Endothelial cell of umbilical vein (primary cell): ENCODE measurements at regions not wholly inside any gene's neighbourhood (a gene's known extent, or its start where the extent isn't known, plus 50 kb on each side); places are given as distances from the start of the nearest gene placed in this dataset.

Experiments
- BruUV-seq: library from RNA; stranded (reverse); fragments of 400-500 nt; replicated peaks from 2 replicates; lab custom pipeline; 2021; lab: Mats Ljungman, UMichigan
- CTCF ChIA-PET: fragments of 300-600, 350-600 bp; sonication (Branson Sonifier 250); formaldehyde crosslinking; loops from one replicate; lab custom pipeline; 2021; ENCODE audit warnings: antibody characterized with exemption, inconsistent platforms; lab: Charles Lee
- POLR2A ChIA-PET: fragments of 300-600, 350-600 bp; sonication (Branson Sonifier 250); formaldehyde crosslinking; loops from one replicate; lab custom pipeline; 2021; ENCODE audit warnings: antibody characterized with exemption, inconsistent platforms; lab: Charles Lee
- DNase-seq: peaks from one replicate; pipeline ENCODE4 v3.0.0-alpha.2; 2011; ENCODE audit warnings: low read depth, low spot score
- FAIRE-seq: peaks from 2 replicates; lab custom pipeline; 2011; peaks lifted over from hg19 to GRCh38; lab: Jason Lieb, UNC
- H2AFZ ChIP-seq: 2 replicates; pipeline ENCODE4 v1.6.0; 2012; ENCODE audit warnings: low read depth, low read length, control low read depth, inconsistent platforms
- H3K27ac ChIP-seq: 2 replicates; pipeline ENCODE4 v1.5.1; 2011; ENCODE audit warnings: low read depth, mild to moderate bottlenecking, control low read depth, low read length, moderate library complexity; ENCODE audit not compliant: insufficient read depth
- H3K27me3 ChIP-seq, 2 experiments: 2 replicates each; pipeline versions ENCODE4 v1.6.0 to v1.6.1; 2011; ENCODE audit warnings: low read length in 2 of 2, mixed read lengths in 1 of 2; ENCODE audit not compliant: control insufficient read depth in 2 of 2, insufficient read depth in 2 of 2
- H3K36me3 ChIP-seq, 2 experiments: 2 replicates in 1 of 2; 3 replicates in 1 of 2; pipeline ENCODE4 v1.5.1; 2011; ENCODE audit warnings: low read length in 2 of 2, mild to moderate bottlenecking in 1 of 2, moderate library complexity in 1 of 2; ENCODE audit not compliant: control insufficient read depth in 2 of 2, insufficient read depth in 2 of 2; ENCODE audit errors: extremely low read depth in 1 of 2
- H3K4me1 ChIP-seq: 3 replicates; pipeline ENCODE4 v1.5.1; 2011; ENCODE audit warnings: mild to moderate bottlenecking, low read length; ENCODE audit not compliant: control insufficient read depth, insufficient read depth; ENCODE audit errors: extremely low read depth
- H3K4me2 ChIP-seq: 2 replicates; pipeline ENCODE4 v1.6.1; 2011; ENCODE audit warnings: low read length, control low read depth, mixed read lengths; ENCODE audit not compliant: insufficient read depth
- H3K4me3 ChIP-seq, 3 experiments: fragments of 200-600 bp in 1 of 3; sonication (generic), shearing (Covaris generic) in 1 of 3; replicated peaks in 1 of 3; 2 replicates each; pipeline ENCODE4 v1.5.1; 2011 to 2016; ENCODE audit warnings: control low read depth in 3 of 3, low read length in 3 of 3, mild to moderate bottlenecking in 2 of 3, inconsistent platforms in 1 of 3, low read depth in 1 of 3, moderate library complexity in 1 of 3; ENCODE audit not compliant: insufficient read depth in 1 of 3
- H3K79me2 ChIP-seq: 2 replicates; pipeline ENCODE4 v1.6.0; 2012; ENCODE audit warnings: low read length, inconsistent platforms; ENCODE audit not compliant: control insufficient read depth, insufficient read depth
- H3K9ac ChIP-seq: replicated peaks from 2 replicates; pipeline ENCODE3; 2011; ENCODE audit warnings: low read length, control low read depth; ENCODE audit not compliant: insufficient read depth; ENCODE audit errors: extremely low read depth
- H3K9me1 ChIP-seq: replicated peaks from 3 replicates; pipeline ENCODE4 v1.6.0; 2011; ENCODE audit warnings: mild to moderate bottlenecking, low read length; ENCODE audit not compliant: control insufficient read depth, insufficient read depth; ENCODE audit errors: extremely low read depth
- H3K9me3 ChIP-seq: replicated peaks from 2 replicates; pipeline ENCODE4 v1.5.1; 2012; ENCODE audit warnings: low read length, inconsistent platforms; ENCODE audit not compliant: control insufficient read depth, insufficient read depth
- H4K20me1 ChIP-seq: replicated peaks from 2 replicates; pipeline ENCODE3; 2011; ENCODE audit warnings: mild to moderate bottlenecking, low read length; ENCODE audit not compliant: control insufficient read depth, insufficient read depth; ENCODE audit errors: extremely low read depth
- CTCF ChIP-seq, 2 donors: IDR thresholded peaks; 1 replicate in 1 of 2; 2 replicates in 1 of 2; pipeline ENCODE4 v1.5.1; 2011; ENCODE audit warnings: low read length in 2 of 2, mild to moderate bottlenecking in 2 of 2, moderate library complexity in 2 of 2, control low read depth in 1 of 2, inconsistent platforms in 1 of 2, low read depth in 1 of 2; ENCODE audit not compliant: insufficient read depth in 1 of 2; ENCODE audit errors: extremely low read depth in 1 of 2
- EZH2 ChIP-seq: IDR thresholded peaks from 2 replicates; pipeline ENCODE4 v1.6.1; 2012; ENCODE audit warnings: borderline replicate concordance, low read depth, mild to moderate bottlenecking, moderate library complexity, low read length, inconsistent platforms; ENCODE audit not compliant: severe bottlenecking
- FOS ChIP-seq: IDR thresholded peaks from 2 replicates; pipeline ENCODE4 v1.6.1; 2011; ENCODE audit warnings: mild to moderate bottlenecking, low read length, moderate library complexity, borderline replicate concordance; ENCODE audit not compliant: insufficient read depth
- GATA2 ChIP-seq: IDR thresholded peaks from 2 replicates; pipeline ENCODE4 v1.7.0; 2011; ENCODE audit warnings: low read depth, mild to moderate bottlenecking, moderate library complexity, mixed read lengths, low read length; ENCODE audit not compliant: insufficient read length, insufficient read depth
- JUN ChIP-seq: IDR thresholded peaks from 2 replicates; pipeline ENCODE4 v1.6.1; 2011; ENCODE audit warnings: borderline replicate concordance, low read depth; ENCODE audit not compliant: insufficient read length, insufficient read depth
- MYC ChIP-seq: IDR thresholded peaks from one replicate; pipeline ENCODE4 v1.6.1; 2011; ENCODE audit warnings: mild to moderate bottlenecking, low read depth, low read length
- POLR2A ChIP-seq: IDR thresholded peaks from 2 replicates; pipeline ENCODE4 v1.6.1; 2012; ENCODE audit warnings: low read depth, mild to moderate bottlenecking, control low read depth, low read length
- POLR2AphosphoS5 ChIP-seq: IDR thresholded peaks from 2 replicates; pipeline ENCODE4 v1.6.1; 2012; ENCODE audit warnings: low read depth, mild to moderate bottlenecking, control low read depth, low read length, moderate library complexity; ENCODE audit not compliant: insufficient read depth
- dilution Hi-C: fragments of 300-500 bp; cut with MboI; formaldehyde crosslinking; loops from one replicate; pipeline ENCODE4 v1.15.0; 2019; ENCODE audit warnings: low sequenced_read_pairs; ENCODE audit not compliant: extremely low pct_ligation_motif_present
- intact Hi-C: fragments of 100-400 bp; cut with micrococcal nuclease; formaldehyde crosslinking; loops from one replicate; pipeline ENCODE4 v1.10.0; 2022
- TF ChIP-seq, protein P1 (sequence below): IDR thresholded peaks from 2 replicates; pipeline ENCODE4 v1.6.1; 2011; ENCODE audit not compliant: insufficient read depth, insufficient read length

GRCh38 chr21:21675601-21676000 is 677.4 kb downstream of the NCAM2 start:
- no peak for DNase-seq
- Histone ChIP-seq H3K4me1 (no peaks in the 10 kb centered on the region), H3K36me3 (no peaks in the 10 kb centered on the region), H2AFZ (no peak overlapping the region), H3K9me3 (no peaks in the 10 kb centered on the region), H3K4me3 (no peak overlapping the region), H3K4me2 (no peak overlapping the region), H3K27ac (no peak overlapping the region), H4K20me1 (no peaks in the 10 kb centered on the region), H3K27me3 (no peaks in the 10 kb centered on the region), H3K9me1 (no peaks in the 10 kb centered on the region), H3K9ac (no peak overlapping the region), H3K79me2 (no peaks in the 10 kb centered on the region)
- no peak for TF ChIP-seq GATA2
- no TSS peak for BruUV-seq
- ChIA-PET CTCF (no interaction called here), POLR2A (no interaction called here)
- intact Hi-C loops = no loop called here
- dilution Hi-C loops = no loop called here
- no peak for FAIRE-seq

DNA sequence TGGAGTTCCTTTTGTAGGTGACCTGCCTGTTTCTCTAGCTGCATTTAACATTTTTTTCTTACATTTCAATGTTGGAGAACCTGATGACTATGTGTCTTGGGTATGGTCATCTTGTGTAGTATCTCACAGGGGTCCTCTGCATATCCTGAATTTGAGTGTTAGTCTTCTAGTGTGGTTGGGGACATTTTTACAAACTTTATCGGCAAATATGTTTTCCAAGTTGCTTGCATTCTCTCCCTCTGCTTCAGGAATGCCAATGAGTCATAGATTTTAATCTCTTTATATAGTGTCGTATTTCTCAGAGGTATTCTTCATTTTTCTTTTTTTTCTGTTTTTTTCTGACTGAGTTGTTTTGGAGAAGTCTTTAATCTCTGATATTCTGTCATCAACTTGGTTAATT is 684.0 kb downstream of the NCAM2 start:
- Histone ChIP-seq H3K9ac (no peak overlapping the region), H3K4me1 (no peaks in the 10 kb centered on the region), H3K4me2 (no peak overlapping the region), H4K20me1 (no peaks in the 10 kb centered on the region), H3K27ac (no peak overlapping the region), H3K4me3 (no peak overlapping the region), H3K9me1 (no peaks in the 10 kb centered on the region), H3K36me3 (no peaks in the 10 kb centered on the region), H3K79me2 (no peaks in the 10 kb centered on the region), H3K9me3 (no peaks in the 10 kb centered on the region), H3K27me3 (no peaks in the 10 kb centered on the region), H2AFZ (no peak overlapping the region)
- TF ChIP-seq CTCF (IDR thresholded peaks at IDR 0.05; ENCODE audit: extremely low read depth in 1 of 2, insufficient read depth in 1 of 2, low read depth in 1 of 2, low read length in 2 of 2) (no peak), POLR2AphosphoS5 (no peak), POLR2A (no peak), MYC (no peak), FOS (no peak), JUN (no peak), GATA2 (no peak), EZH2 (no peak)
- TF ChIP-seq, protein P1, sequence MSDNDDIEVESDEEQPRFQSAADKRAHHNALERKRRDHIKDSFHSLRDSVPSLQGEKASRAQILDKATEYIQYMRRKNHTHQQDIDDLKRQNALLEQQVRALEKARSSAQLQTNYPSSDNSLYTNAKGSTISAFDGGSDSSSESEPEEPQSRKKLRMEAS = no peak
- ChIA-PET CTCF (no interaction called here), POLR2A (no interaction called here)
- FAIRE-seq = no peak
- no TSS peak for BruUV-seq
- DNase-seq = no peak
- dilution Hi-C loops = no loop called here
- intact Hi-C loops = loop anchor here (10.0 kb wide), 1 partner anchor 447 kb away; no protein-coding TSS in a partner anchor
